Fibroblast of peridontal ligament (primary cell): ENCODE measurements at regions not wholly inside any gene's neighbourhood (a gene's known extent, or its start where the extent isn't known, plus 50 kb on each side); places are given as distances from the start of the nearest gene placed in this dataset.

Source experiments
- DNase-seq: peaks from one replicate; pipeline ENCODE4 v3.0.0-alpha.2; 2010; ENCODE audit errors: extremely low read depth

DNA sequence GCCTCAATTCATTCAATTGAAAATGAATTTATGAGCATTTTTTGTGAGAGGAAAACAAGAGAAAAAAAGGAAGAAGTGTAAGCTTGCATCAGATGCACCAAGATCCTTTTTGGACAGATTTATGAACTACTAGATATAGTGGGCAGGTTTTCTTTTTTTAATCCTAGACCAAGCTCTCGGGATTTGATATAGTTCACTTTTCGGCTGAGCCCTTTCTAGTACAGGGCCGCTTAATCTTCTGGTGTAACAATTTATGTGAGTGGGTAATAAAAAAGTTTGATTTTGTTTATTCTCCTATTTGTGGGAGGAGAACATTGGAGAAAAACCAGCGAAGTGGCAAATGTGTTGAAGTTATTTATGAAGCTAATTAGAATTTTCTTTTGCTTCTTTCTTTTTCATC, 538.0 kb downstream of the UTRN start:
- no peak for DNase-seq

DNA sequence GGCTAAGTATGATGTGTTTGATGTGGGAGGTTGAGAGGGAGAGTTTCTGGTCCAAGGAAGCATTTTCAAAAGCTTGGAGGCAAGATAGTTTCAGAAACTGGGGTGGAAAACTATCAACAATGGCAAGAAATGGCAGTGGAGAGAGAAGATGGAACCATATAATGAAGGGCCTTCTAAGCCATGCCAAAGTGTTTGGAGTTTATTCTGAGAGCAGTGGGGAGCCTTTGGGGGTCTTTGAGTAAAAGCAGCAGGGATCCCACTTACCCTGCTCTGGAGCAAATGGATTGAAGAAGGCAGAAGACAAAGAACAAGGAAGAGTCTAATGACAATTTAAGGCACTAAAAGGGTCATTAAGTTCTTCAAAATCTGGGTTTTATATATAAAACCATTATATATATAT, 538.9 kb downstream of the UTRN start:
- no peak for DNase-seq

GRCh38 chr6:144834426-144835038, 549.4 kb downstream of the UTRN start:
- no peak for DNase-seq

GRCh38 chr6:144835322-144835973, 550.3 kb downstream of the UTRN start:
- no peak for DNase-seq

GRCh38 chr6:144840619-144841018, 555.5 kb downstream of the UTRN start:
- DNase-seq = no peak

DNA sequence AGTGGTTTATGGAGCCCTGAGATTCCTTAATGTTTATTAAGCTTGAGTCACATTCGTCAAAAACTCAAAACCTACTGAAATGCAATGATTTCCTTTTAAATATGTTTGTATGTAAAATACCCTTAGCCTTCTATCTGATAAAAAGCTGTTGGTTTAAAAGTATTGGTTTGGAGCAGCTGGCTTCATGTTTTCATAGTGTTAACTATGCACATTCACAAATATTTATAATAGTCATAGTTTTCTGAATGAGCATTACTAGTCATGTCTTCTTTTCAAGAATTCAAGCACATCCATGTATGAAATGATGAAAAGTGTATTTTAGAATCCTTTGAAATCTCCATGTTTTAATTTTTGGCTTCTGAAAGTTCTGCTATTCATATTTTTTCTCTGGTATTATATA, 558.6 kb downstream of the UTRN start:
- DNase-seq = peak; percentile 22

DNA sequence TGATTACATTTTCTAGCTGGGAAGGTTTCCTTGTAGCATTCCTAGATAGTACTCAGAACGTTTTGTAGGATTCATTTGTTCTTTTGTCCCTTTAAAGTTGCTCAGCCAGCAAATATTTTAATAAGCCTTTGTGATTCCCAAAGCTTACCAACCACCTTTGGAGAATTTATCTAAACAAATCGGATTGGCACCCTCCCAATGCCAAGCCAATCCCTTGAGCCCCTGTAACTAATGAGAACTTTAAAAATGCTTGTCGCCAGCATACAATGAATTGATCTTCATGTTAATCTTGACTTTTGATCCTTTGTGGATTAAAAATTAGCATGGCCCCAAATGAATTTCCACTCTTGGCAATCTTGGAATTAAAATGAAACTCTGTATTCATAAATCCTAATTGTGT, 559.5 kb downstream of the UTRN start:
- no peak for DNase-seq

DNA sequence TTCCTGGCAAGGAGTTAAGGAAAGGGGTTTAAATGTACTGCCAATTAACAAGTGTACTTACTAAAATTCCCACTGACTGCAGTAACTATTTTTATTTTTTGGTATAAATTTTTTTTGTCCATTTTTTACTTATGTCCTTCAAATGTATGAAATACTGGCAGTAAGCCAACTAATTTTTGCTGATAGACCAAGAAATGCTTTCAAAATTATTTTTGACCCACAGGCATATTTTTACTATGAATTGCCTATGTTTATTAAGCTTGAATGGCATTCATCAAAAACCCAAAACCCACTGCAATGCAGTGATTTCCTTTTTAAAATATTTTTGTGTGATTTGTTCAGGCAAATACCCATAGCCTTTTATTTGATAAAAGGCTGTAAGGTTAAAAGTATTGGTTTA, 560.1 kb downstream of the UTRN start:
- DNase-seq = peak; percentile 75

- no peak for DNase-seq
Observed at GRCh38 chr6:144847916-144848315, 562.8 kb downstream of the UTRN start.

- DNase-seq = no peak
Observed at GRCh38 chr6:144849920-144850319, 564.8 kb downstream of the UTRN start.

DNA sequence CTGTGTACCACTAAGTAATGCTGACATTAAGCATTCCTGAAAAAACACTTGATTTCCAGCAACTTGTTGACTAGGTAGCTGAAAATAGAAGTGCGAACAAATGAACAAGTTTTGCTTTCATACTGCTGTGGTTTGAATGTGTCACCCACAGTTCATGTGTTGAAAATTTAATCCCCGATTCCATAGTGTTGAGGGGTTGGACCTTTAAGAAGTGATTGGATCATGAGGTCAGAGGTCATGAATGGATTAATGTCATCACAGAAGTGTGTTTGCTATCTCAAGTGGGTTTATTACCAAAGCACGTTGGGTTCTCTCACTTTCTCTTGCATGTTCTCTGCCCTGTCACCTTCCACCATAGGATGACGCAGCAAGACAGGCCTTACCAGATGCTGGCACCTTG, 568.5 kb downstream of the UTRN start:
- DNase-seq = no peak

- no peak for DNase-seq
Observed at GRCh38 chr6:144854654-144855053, 569.5 kb downstream of the UTRN start.

DNA sequence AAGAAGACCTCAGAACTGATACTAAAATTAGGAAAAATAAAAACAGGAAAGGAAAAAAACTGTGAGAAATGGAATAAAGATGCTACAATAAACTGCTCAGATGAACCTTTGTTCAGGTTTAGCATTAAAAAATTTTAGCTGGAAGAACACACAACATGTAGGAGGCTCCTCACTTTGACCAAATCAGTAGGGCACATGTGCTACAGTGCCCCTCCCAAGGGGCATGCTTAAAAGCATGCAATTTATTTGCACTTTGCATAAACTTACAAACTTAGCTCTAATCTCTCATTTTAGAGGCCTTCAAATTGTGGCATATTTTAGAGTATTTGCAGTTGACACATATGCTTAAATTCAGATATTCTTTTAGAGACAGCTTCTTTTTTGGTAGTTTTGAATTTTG, 570.2 kb downstream of the UTRN start:
- no peak for DNase-seq

DNA sequence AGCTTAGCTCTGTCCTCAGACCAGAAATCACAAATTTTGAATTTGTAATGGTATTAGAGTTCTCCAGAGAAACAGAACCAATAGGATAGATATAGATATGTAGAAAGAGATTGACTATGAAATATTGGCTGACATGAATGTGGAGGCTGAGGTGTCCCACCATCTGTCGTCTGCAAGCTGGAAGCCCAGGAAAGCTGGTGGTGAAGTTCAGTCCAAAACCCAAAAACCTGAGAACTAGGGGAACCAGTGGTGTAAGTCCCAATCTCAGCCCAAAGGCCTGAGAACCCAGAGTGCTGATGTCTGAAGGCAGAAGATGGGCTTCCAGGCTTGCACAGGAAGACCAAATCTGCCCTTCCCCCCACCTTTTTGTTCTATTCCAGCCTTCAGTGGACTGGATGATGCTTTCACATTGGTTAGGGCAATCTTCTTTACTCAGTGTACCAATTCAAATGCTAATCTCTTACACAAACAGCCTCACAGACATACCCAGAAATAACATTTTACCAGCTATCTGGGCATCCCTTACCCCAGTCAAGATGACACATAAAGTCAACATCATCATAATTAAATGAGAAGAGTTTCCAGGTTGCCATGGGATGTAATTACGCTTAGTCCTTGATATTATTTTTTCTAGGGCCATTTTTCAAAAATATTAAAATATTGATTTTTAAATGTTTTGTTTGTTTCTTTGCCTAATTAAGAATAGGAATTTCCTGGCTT, 570.8 kb downstream of the UTRN start:
- DNase-seq = no peak

- no peak for DNase-seq
Observed at GRCh38 chr6:144856622-144857021, 571.5 kb downstream of the UTRN start.

- DNase-seq = no peak
Observed at GRCh38 chr6:144857086-144857485, 572.0 kb downstream of the UTRN start.

DNA sequence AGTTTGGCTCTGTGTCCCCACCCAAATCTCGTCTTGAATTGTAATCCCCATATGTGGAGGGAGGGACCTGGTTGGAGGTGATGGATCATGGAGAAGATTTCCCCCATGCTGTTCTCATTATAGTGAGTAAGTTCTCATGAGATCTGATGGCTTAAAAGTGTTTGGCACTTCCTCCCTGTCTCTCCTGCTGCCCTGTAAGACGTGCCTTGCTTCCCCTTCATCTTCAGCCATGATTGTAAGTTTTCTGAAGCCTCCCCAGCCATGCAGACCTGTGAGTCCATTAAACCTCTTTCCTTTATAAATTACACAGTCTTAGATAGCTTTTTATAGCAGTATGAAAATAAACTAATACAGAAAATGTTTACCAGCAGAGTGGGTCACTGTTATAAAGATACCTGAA, 577.6 kb downstream of the UTRN start:
- no peak for DNase-seq

GRCh38 chr6:144867761-144868160, 582.6 kb downstream of the UTRN start:
- no peak for DNase-seq

DNA sequence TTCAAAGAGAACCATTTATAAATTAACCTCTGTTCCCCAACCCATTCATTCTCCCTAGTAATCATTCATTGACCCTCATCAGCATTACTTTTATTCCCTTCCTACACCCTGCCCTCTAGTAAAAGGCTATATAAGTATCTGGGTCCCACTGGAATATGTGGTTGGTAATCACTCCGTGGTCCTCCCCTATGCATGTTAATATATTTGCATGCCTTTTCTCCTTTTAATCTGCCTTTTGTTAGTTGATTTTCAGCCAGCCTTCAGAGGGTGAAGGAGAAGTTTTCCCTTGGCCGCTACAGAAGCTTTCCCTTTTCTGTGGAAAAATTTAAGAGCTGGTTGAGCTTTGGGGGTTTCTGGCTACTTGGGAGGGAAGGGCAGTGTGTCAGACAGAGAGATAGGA, 585.6 kb downstream of the UTRN start:
- DNase-seq = no peak

DNA sequence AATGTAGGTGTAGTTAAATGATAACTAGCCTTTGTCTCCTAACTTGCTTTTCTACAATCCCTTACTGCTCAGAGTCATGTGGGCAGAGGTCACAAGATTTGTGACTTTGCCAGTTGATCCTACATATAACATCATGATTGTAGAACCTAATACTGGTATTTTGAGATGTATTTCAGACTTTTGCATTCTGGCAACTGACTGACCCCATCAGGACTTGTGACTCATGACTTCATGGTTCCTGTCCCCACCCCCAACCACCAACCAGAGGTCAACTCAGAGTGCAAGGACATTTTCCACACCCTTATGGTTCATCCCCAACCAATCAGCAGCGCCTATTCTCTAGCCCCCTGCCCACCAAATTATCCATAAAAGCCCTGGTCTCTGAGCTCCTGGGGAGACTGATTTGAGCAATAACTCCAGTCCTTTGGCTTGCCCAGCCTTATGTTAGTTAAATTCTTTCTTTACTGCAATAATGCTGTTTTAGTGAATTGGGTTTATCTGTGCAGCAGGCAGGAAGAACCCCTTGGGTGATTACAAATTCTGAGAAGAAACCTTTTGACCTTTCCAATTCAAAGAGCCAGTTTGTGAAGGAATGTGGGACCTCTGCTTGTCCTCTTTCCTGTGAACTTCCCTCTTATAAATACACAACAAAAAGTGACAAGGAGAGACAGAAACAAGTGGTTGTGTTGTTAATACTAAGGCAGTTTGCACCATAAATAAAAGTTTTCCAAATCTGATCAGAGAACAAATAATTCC, 588.7 kb downstream of the UTRN start:
- no peak for DNase-seq

DNA sequence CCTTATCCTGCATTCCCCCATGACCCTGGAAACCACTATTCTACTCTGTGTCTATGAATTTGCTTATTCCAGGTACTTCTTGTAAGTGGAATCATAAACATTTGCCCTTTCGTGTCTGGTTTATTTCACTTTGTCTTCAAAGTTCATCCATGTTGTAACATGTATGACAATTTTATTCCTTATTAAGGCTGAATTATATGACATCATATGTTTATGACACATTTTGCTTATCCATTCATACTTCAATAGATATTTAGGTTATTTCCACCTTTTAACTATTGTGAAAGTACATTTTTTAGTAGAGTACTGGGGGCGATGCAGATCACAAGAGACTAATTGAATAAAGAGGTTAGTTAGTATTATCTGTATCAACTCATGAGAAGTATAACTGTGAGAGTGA, 591.6 kb downstream of the UTRN start:
- DNase-seq = no peak

- no peak for DNase-seq
Observed at GRCh38 chr6:144877118-144877517, 592.0 kb downstream of the UTRN start.

- no peak for DNase-seq
Observed at GRCh38 chr6:144878577-144878976, 593.4 kb downstream of the UTRN start.
